IPS-20b (cell line): ENCODE measurements at regions not wholly inside any gene's neighbourhood (a gene's known extent, or its start where the extent isn't known, plus 50 kb on each side); places are given as distances from the start of the nearest gene placed in this dataset.
"Not testable (repeated sequence)": the region's sequence is repeated elsewhere in the genome, so short reads cannot be mapped to it uniquely, and the experiment has no call there.

Experiments
- H3K27ac ChIP-seq: one replicate; pipeline ENCODE4 v1.5.1; 2013; ENCODE audit warnings: low read length
- H3K27me3 ChIP-seq: 2 replicates; pipeline ENCODE4 v1.6.1; 2013; ENCODE audit warnings: mild to moderate bottlenecking, low read length, inconsistent platforms; ENCODE audit not compliant: insufficient read depth
- H3K36me3 ChIP-seq: 2 replicates; pipeline ENCODE4 v1.6.1; 2013; ENCODE audit warnings: low read depth, mild to moderate bottlenecking, inconsistent platforms, low read length, moderate library complexity; ENCODE audit not compliant: insufficient read depth
- H3K4me1 ChIP-seq: 2 replicates; pipeline ENCODE4 v1.6.1; 2013; ENCODE audit warnings: mild to moderate bottlenecking, control low read depth, inconsistent platforms, low read length, moderate library complexity; ENCODE audit not compliant: insufficient read depth
- H3K4me3 ChIP-seq: 2 replicates; pipeline ENCODE4 v1.5.1; 2013; ENCODE audit warnings: mild to moderate bottlenecking, low read length, inconsistent platforms
- H3K9ac ChIP-seq: 2 replicates; pipeline ENCODE4 v1.6.1; 2013; ENCODE audit warnings: low read depth, mild to moderate bottlenecking, inconsistent platforms, low read length, moderate library complexity
- H3K9me3 ChIP-seq: 2 replicates; pipeline ENCODE4 v1.6.1; 2013; ENCODE audit warnings: mild to moderate bottlenecking, low read depth, low read length, inconsistent platforms; ENCODE audit not compliant: insufficient read depth

DNA sequence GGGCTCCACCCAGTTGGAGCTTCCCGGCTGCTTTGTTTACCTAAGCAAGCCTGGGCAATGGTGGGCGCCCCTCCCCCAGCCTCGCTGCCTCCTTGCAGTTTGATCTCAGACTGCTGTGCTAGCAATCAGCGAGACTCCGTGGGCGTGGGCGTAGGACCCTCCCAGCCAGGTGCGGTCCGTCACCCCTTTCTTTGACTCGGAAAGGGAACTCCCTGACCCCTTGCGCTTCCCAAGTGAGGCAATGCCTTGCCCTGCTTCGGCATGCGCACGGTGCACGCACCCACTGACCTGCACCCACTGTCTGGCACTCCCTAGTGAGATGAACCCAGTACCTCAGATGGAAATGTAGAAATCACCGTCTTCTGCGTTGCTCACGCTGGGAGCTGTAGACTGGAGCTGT is 254.4 kb upstream of the NMUR2 start:
- not testable (repeated sequence) for H3K4me3 ChIP-seq, H3K9me3 ChIP-seq, H3K27ac ChIP-seq, H3K9ac ChIP-seq, H3K36me3 ChIP-seq, H3K4me1 ChIP-seq, H3K27me3 ChIP-seq

DNA sequence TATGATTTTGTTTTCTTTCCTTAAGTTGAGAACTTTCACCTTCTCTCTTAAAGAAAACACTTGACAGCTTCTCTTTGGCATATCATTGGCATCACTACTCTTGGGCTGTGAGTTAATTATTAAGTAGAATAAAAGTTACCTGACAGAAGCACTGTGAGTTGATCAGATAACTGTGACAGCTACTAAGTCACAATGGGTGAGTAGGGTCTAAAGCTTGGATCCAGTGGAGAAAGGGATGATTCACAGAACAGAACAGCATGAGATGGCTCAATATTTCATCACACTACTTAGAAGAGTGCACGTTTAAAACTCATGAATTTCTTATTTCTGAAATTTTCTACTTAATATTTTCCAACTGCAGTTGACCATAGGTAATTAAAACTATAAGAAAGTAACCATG is 268.5 kb upstream of the NMUR2 start:
- no peaks in the 10 kb centered on the region for H3K36me3 ChIP-seq
- H3K4me3 ChIP-seq, result no peak overlapping the region
- no peaks in the 10 kb centered on the region; the same call in 1 of the 2 replicates for H3K4me1 ChIP-seq
- H3K27me3 ChIP-seq, result no peaks in the 10 kb centered on the region
- no peak overlapping the region for H3K9ac ChIP-seq
- H3K9me3 ChIP-seq, result no peaks in the 10 kb centered on the region
- H3K27ac ChIP-seq, result no peak overlapping the region

DNA sequence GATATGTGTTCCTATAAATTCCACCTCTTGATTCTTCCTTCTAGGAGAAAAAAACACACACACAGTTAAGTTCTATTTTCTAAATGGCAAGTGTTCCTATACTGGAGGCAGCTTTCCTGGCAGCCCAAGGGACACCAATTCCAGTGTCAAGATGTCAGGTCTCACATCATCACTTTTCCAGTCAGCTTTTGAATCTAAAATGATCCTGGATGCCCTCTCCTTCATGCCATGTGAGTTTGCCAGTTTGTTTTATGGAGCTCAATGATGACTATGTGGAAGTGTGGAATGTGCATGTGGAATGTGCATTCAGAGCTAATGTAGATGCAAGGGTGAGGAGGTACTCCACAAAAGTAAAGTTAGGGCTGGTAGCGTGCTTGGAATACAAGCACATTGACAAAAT is 269.3 kb upstream of the NMUR2 start:
- H3K36me3 ChIP-seq, result no peaks in the 10 kb centered on the region
- no peak overlapping the region for H3K4me3 ChIP-seq
- H3K27me3 ChIP-seq, result no peaks in the 10 kb centered on the region
- H3K4me1 ChIP-seq, result no peaks in the 10 kb centered on the region; the same call in 1 of the 2 replicates
- H3K9me3 ChIP-seq, result no peaks in the 10 kb centered on the region
- no peak overlapping the region for H3K9ac ChIP-seq
- H3K27ac ChIP-seq, result no peak overlapping the region

DNA sequence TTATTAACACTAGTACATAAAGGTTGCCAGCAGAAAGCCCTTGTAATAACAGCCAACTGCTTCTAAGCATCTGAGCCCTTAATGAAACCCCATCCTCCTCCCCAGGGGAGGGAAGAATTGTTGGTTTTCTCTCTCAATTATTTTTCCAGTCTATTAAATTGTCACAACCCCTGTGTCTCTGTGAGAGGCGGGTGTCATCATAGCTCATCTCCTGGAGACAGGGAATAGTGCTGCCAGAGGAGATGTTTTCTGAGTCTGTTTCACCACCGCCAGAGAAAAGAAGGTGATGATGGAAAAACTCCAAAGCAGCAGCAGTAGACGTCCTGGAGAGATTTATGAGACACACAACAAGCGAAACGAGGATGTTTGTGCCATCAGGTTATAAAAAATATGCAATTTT is 271.1 kb upstream of the NMUR2 start:
- no peaks in the 10 kb centered on the region for H3K9me3 ChIP-seq
- H3K4me3 ChIP-seq, result no peak overlapping the region
- H3K36me3 ChIP-seq, result no peaks in the 10 kb centered on the region
- no peaks in the 10 kb centered on the region; the same call in 1 of the 2 replicates for H3K4me1 ChIP-seq
- H3K9ac ChIP-seq, result no peak overlapping the region
- no peak overlapping the region for H3K27ac ChIP-seq
- H3K27me3 ChIP-seq, result no peaks in the 10 kb centered on the region

DNA sequence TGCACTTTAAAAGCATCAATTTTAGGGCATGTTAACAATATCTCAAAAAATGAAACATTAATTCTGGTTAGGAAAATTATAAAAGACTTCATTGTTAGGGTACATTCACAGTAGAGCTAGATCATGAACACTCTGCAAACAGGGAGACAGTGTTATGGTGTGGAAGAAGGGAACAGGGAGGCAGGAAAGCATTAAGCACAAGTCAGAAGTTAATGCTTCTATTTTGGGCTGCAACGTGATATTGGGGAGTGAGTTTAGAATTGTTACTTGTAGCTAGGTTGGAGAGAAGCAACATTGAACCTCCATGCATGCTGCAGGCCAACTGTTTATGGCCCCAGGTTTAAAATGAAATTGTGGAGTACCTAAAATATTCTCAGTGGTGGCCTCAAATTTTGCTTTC is 278.1 kb upstream of the NMUR2 start:
- H3K9me3 ChIP-seq, result peaks cover 22% of the 10 kb centered on the region
- no peak overlapping the region for H3K4me3 ChIP-seq
- no peaks in the 10 kb centered on the region for H3K27me3 ChIP-seq

DNA sequence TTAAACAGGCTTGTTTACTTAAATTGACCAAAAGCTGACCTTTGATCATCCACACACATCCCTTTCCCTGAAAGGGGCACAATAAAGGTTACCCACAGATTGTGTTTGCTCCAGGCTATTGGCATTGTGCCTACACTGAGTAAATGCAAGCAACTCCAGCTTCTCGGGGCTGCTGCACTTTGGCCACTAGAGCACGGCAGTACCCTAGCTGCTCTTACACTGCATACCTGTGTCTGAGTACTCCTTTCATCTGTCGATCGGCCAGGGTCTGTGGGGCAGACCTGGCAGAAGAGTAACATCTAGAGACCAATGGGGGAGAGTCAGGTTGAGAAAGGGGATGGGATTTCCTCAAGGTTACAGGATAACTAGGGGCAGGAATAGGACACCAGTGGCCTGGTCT is 281.9 kb upstream of the NMUR2 start:
- H3K36me3 ChIP-seq, result no peaks in the 10 kb centered on the region
- H3K9me3 ChIP-seq, result peaks cover 22% of the 10 kb centered on the region
- H3K27ac ChIP-seq, result no peak overlapping the region
- no peak overlapping the region for H3K4me3 ChIP-seq
- H3K27me3 ChIP-seq, result no peaks in the 10 kb centered on the region
- H3K4me1 ChIP-seq, result peaks cover 3% of the 10 kb centered on the region; the same call in 1 of the 2 replicates
- H3K9ac ChIP-seq, result no peak overlapping the region

More for the DNA sequence above, 278.1 kb upstream of the NMUR2 start:
- no peak overlapping the region for H3K9ac ChIP-seq
- no peaks in the 10 kb centered on the region for H3K36me3 ChIP-seq
- H3K4me1 ChIP-seq, result no peaks in the 10 kb centered on the region
- H3K27ac ChIP-seq, result no peak overlapping the region

DNA sequence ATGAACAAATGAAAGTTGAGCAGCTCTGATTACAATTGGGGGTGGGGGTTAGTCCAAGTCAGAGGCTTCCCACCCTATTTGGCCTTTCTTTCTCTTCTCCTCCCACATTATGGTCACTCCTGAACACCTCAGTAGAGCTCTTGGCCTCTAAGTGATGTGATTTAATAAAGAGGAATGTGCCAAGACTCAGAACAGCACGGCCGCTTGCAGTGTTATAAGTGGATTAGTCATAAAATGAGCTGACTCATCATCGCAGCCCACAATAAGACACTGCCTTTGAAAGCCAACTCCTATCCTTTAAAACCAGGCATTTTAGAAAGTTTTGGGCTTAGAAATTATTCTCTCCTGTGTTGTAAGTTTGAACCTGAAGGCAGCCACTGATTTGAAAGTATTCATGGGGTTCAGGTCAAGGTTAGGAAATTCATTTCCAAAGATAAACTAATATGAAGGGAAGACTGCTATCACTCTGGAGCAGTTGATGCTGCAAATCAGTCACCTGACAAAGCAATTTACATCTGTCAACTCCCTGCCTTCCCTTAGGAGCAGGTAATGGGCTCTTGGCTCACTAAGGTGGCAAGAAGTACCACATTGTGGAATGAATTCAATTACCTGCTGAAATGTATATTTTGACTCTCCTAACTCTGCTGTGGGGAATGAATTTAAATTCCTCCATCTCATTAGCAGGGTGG is 283.6 kb upstream of the NMUR2 start:
- no peak overlapping the region for H3K9ac ChIP-seq
- H3K27ac ChIP-seq, result no peak overlapping the region
- H3K4me3 ChIP-seq, result no peak overlapping the region
- no peaks in the 10 kb centered on the region for H3K27me3 ChIP-seq
- peaks cover 3% of the 10 kb centered on the region; the same call in 1 of the 2 replicates for H3K4me1 ChIP-seq
- no peaks in the 10 kb centered on the region for H3K36me3 ChIP-seq
- peaks cover 22% of the 10 kb centered on the region for H3K9me3 ChIP-seq

DNA sequence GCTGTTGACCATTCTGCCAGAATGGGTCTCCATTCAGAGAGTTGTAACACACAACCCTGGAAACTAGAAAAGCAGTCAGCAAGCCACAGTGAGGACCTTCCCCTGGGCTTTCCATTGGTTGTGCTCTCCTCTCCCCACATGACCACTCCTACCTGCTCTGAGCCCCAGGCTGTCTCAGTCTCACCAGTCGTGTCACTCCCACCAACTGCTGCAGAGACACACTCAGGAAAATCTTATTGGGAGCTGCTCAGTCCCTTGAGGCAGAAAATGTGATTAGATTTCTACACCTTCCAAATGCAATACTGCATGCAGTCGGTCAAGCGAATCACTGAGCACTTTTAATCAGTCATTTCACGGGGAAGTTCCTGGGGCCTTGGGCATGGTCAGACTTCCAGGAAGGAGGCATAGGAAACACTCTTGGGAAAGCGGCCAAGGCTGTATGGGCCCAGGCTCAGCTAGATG is 284.2 kb upstream of the NMUR2 start:
- Histone ChIP-seq H3K4me1 (peaks cover 3% of the 10 kb centered on the region; the same call in 1 of the 2 replicates), H3K36me3 (no peaks in the 10 kb centered on the region), H3K9ac (no peak overlapping the region), H3K27me3 (no peaks in the 10 kb centered on the region), H3K4me3 (no peak overlapping the region), H3K27ac (no peak overlapping the region), H3K9me3 (peaks cover 22% of the 10 kb centered on the region)

DNA sequence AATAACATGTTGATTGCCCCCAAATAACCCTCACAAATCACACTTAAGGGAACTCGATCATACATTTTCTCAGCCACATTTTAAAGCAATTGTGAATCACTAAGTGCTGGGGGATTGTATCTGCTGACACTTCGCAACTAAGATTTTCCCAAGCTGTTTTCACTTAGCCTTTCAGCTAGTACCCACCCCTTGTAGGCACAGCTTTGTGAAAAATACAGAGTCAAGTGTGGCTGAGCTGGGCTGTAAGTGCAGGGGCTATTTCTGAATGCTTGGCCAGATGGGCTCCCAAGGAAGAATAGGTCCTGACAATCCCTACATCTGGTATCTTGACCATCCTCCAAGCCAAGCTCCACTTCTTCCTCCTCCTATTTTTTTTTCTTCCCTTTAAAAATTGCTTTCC is 289.2 kb upstream of the NMUR2 start:
- no peaks in the 10 kb centered on the region for H3K4me1 ChIP-seq
- no peak overlapping the region for H3K9ac ChIP-seq
- H3K36me3 ChIP-seq, result no peaks in the 10 kb centered on the region
- H3K4me3 ChIP-seq, result no peak overlapping the region
- H3K27ac ChIP-seq, result no peak overlapping the region
- H3K27me3 ChIP-seq, result no peaks in the 10 kb centered on the region
- H3K9me3 ChIP-seq, result no peaks in the 10 kb centered on the region; the same call in 1 of the 2 replicates

DNA sequence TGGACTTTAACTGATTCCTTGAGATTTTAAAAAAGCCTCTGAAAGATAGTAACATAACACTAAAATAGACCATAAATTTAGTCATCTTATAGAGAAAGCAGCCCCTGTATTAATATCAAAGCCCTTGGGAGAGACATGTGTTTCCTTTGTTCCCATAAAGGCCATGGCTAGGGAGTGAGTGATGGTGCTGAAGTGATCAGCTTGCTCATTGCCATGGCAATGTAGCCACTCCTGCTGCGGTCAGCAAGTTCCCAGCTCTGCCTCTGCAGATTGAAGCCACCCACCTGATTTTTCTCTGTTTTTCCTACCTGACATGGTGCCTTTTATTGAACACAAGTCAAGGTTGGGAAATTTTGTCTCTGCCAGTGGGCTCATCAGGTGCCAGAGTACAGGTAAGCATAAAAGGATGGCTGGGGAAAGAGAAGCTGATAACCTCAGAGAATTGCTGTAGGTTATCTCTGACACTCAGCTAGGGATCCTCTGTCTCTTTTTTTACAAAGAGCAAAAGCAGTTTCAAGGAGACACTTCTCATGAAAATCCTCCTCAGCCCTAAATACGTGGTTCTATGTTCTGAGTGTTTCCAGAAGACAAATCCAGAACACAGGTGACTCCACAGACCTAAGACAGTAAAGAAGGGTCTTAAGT is 296.3 kb upstream of the NMUR2 start:
- Histone ChIP-seq H3K4me1 (no peaks in the 10 kb centered on the region), H3K36me3 (no peaks in the 10 kb centered on the region), H3K9ac (no peak overlapping the region), H3K4me3 (no peak overlapping the region), H3K27me3 (no peaks in the 10 kb centered on the region), H3K27ac (no peak overlapping the region), H3K9me3 (no peaks in the 10 kb centered on the region)

DNA sequence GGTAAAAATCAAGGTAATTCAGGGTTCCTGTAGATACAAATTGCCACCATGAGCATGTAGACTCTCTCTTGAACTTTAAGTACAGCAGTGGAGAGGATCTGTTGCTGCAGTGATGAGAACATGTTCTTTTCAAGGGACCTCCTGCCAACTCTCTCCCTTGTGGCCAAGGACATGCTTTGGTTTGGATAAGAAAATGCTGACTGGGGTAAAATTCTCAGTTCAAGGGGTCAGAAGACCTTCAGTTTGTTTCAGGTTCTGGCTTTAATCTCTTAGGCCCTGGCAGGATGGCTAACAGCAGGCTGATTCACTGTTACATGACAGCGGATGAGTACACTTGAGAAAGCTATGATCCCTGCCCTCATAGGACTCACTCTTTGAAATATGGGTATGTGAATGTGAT is 299.2 kb upstream of the NMUR2 start:
- no peaks in the 10 kb centered on the region for H3K4me1 ChIP-seq
- no peaks in the 10 kb centered on the region for H3K27me3 ChIP-seq
- H3K9ac ChIP-seq, result no peak overlapping the region
- H3K4me3 ChIP-seq, result no peak overlapping the region
- no peak overlapping the region for H3K27ac ChIP-seq
- H3K36me3 ChIP-seq, result no peaks in the 10 kb centered on the region
- no peaks in the 10 kb centered on the region for H3K9me3 ChIP-seq

DNA sequence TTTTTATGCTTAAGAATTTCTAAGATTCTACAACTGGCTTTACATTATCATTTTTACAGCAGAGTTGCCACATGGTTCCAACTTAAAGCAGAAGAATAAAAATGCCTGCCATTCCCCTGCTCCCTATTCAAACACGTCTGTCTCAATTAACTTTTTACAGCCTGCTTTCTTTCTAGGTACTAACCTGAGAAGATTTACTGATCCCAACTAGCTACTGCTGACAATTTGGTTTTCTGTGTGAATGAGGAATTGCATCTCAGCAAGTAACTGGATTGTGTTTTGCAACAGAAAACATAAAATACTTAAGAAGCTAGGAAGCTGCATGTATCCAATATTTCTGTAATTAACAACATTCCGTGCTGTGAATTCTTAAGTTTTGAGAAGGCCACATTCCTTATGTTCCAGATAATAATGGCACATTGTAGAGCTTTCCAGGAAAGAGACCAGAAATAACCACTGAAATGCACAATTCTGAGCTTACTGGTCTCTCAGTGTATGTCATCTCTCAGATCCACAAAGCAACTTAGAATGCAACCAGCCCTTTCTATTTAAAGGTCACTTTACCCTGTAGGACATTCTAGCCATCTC is 306.8 kb upstream of the NMUR2 start:
- H3K27ac ChIP-seq, result no peak overlapping the region
- no peaks in the 10 kb centered on the region for H3K27me3 ChIP-seq
- H3K36me3 ChIP-seq, result no peaks in the 10 kb centered on the region
- no peak overlapping the region for H3K9ac ChIP-seq
- no peaks in the 10 kb centered on the region for H3K4me1 ChIP-seq
- H3K9me3 ChIP-seq, result no peaks in the 10 kb centered on the region
- H3K4me3 ChIP-seq, result no peak overlapping the region
